K562 (cell line): ENCODE measurements at regions not wholly inside any gene's neighbourhood (a gene's known extent, or its start where the extent isn't known, plus 50 kb on each side); places are given as distances from the start of the nearest gene placed in this dataset.

Experiments used
- ATAC-seq: fragments of 200-7000 bp; cut with Tn5 transposase; 3 replicates; pipeline ENCODE4 v1.9.1; 2020; ENCODE audit warnings: moderate library complexity
- BruUV-seq: library from RNA; stranded (reverse); fragments of 400-500 nt; replicated peaks from 2 replicates; lab custom pipeline; 2021; lab: Mats Ljungman, UMichigan
- CTCF ChIA-PET: fragments of 300-600 bp; formaldehyde crosslinking; extraction: SDS; loops from one replicate; lab custom pipeline; 2021; ENCODE audit warnings: low intra/inter-chr PET ratio; lab: Yijun Ruan, JAX
- POLR2A ChIA-PET: fragments of 300-600, 350-650 bp; sonication (Branson Sonifier 250); formaldehyde crosslinking; extraction: SDS; loops from one replicate; lab custom pipeline; 2021; ENCODE audit warnings: antibody characterized with exemption, inconsistent platforms; lab: Yijun Ruan, JAX
- DNase-seq, 4 experiments: peaks; one replicate each; pipeline versions ENCODE4 v3.0.0 to v3.0.0-alpha.2; 2011 to 2018; ENCODE audit warnings: low spot score in 3 of 4, mixed read lengths in 3 of 4; ENCODE audit errors: extremely low read depth in 1 of 4
- FAIRE-seq: peaks from 2 replicates; lab custom pipeline; 2011; peaks lifted over from hg19 to GRCh38; lab: Jason Lieb, UNC
- H2AFZ ChIP-seq: 2 replicates; pipeline ENCODE4 v1.6.0; 2011; ENCODE audit warnings: low read depth, low read length, control low read depth, inconsistent platforms
- H3K27ac ChIP-seq: fragments of 200-600 bp; 3 replicates; pipeline ENCODE4 v1.8.0; 2011; ENCODE audit warnings: low read depth, mild to moderate bottlenecking, control low read depth, inconsistent platforms, low read length, moderate library complexity, mixed read lengths; ENCODE audit errors: extremely low read depth
- H3K27me3 ChIP-seq, 2 experiments: fragments of 300-600 bp in 1 of 2; 2 replicates in 1 of 2; 3 replicates in 1 of 2; pipeline versions ENCODE4 v1.6.0 to v1.8.0; 2011; ENCODE audit warnings: inconsistent platforms in 2 of 2, low read length in 2 of 2, mild to moderate bottlenecking in 1 of 2, mixed read lengths in 1 of 2, moderate library complexity in 1 of 2; ENCODE audit not compliant: control insufficient read depth in 2 of 2, insufficient read depth in 2 of 2
- H3K36me3 ChIP-seq: fragments of 300-600 bp; 3 replicates; pipeline ENCODE4 v1.8.0; 2011; ENCODE audit warnings: mild to moderate bottlenecking, low read length, inconsistent platforms; ENCODE audit not compliant: control insufficient read depth, insufficient read depth
- H3K4me1 ChIP-seq, 2 experiments: fragments of 200-600 bp in 1 of 2; replicated peaks in 1 of 2; 2 replicates in 1 of 2; 3 replicates in 1 of 2; pipeline versions ENCODE4 v1.5.1 to v1.8.0; 2011; ENCODE audit warnings: inconsistent platforms in 2 of 2, low read length in 2 of 2, mild to moderate bottlenecking in 1 of 2, mixed read lengths in 1 of 2, moderate library complexity in 1 of 2; ENCODE audit not compliant: control insufficient read depth in 2 of 2, insufficient read depth in 2 of 2
- H3K4me2 ChIP-seq: 2 replicates; pipeline ENCODE4 v1.6.1; 2011; ENCODE audit warnings: low read length, control low read depth, inconsistent platforms, mixed read lengths; ENCODE audit not compliant: insufficient read depth
- H3K4me3 ChIP-seq: fragments of 200-600 bp; sonication (generic), shearing (Covaris generic); 2 replicates; pipeline ENCODE4 v1.5.1; 2016; ENCODE audit warnings: control low read depth, inconsistent platforms
- H3K79me2 ChIP-seq: fragments of 200-600 bp; 3 replicates; pipeline ENCODE4 v1.8.0; 2011; ENCODE audit warnings: low read length, inconsistent platforms; ENCODE audit not compliant: control insufficient read depth, insufficient read depth
- H3K9ac ChIP-seq, 2 experiments: 2 replicates each; pipeline versions ENCODE4 v1.6.0 to v1.6.1; 2011; ENCODE audit warnings: low read depth in 2 of 2, low read length in 2 of 2, control low read depth in 1 of 2, inconsistent platforms in 1 of 2, mild to moderate bottlenecking in 1 of 2, mixed read lengths in 1 of 2; ENCODE audit not compliant: insufficient read depth in 1 of 2
- H3K9me1 ChIP-seq: one replicate; pipeline ENCODE4 v1.6.0; 2011; ENCODE audit warnings: inconsistent platforms, mild to moderate bottlenecking, low read length, moderate library complexity; ENCODE audit not compliant: control insufficient read depth, insufficient read depth
- H3K9me3 ChIP-seq: replicated peaks from 2 replicates; pipeline ENCODE4 v1.5.1; 2011; ENCODE audit warnings: low read depth, low read length, inconsistent platforms; ENCODE audit not compliant: control insufficient read depth, insufficient read depth
- H4K20me1 ChIP-seq: replicated peaks from 2 replicates; pipeline ENCODE4 v1.6.1; 2011; ENCODE audit warnings: low read length, inconsistent platforms, mixed read lengths; ENCODE audit not compliant: control insufficient read depth, insufficient read depth
- CUX1 ChIP-seq: fragments of 200-800 bp; sonication (Bioruptor generic); IDR thresholded peaks from 2 replicates; pipeline ENCODE4 v1.6.1; 2016; ENCODE audit warnings: missing genetic modification characterization, missing compliant biosample characterization
- DMBX1 ChIP-seq: fragments of 250-450 bp; sonication (Bioruptor Pico); IDR thresholded peaks from 2 replicates; pipeline ENCODE4 v1.8.0; 2022; ENCODE audit warnings: inconsistent platforms, mild to moderate bottlenecking, moderate library complexity, borderline replicate concordance
- ETS2 ChIP-seq: IDR thresholded peaks from 2 replicates; pipeline ENCODE4 v1.6.1; 2016; ENCODE audit warnings: borderline replicate concordance, missing genetic modification characterization, mild to moderate bottlenecking, moderate library complexity, missing compliant biosample characterization; ENCODE audit not compliant: poor library complexity, severe bottlenecking
- FOXJ2 ChIP-seq: fragments of 200-800 bp; sonication (Bioruptor generic); IDR thresholded peaks from 2 replicates; pipeline ENCODE4 v1.6.1; 2016; ENCODE audit warnings: missing genetic modification characterization, missing compliant biosample characterization
- HDAC6 ChIP-seq: IDR thresholded peaks from 2 replicates; pipeline ENCODE4 v1.6.1; 2012; ENCODE audit warnings: low read depth, mild to moderate bottlenecking, control low read depth, inconsistent platforms, low read length, moderate library complexity
- HNRNPK ChIP-seq: fragments of 200-400 bp; formaldehyde crosslinking; IDR thresholded peaks from one replicate; pipeline ENCODE4 v1.6.1; 2018; ENCODE audit warnings: mild to moderate bottlenecking, low read depth, low read length; ENCODE audit not compliant: poor library complexity, severe bottlenecking
- KDM4B ChIP-seq, 2 experiments: fragments of 450-650 bp in 1 of 2; sonication (generic) in 1 of 2; IDR thresholded peaks; 2 replicates each; pipeline ENCODE4 v1.6.1; 2016 to 2017; ENCODE audit warnings: borderline replicate concordance in 2 of 2, antibody characterized with exemption in 1 of 2, low read depth in 1 of 2, mild to moderate bottlenecking in 1 of 2
- PCBP1 ChIP-seq: fragments of 200-400 bp; formaldehyde crosslinking; IDR thresholded peaks from 2 replicates; pipeline ENCODE4 v1.6.1; 2018; ENCODE audit warnings: mild to moderate bottlenecking, low read depth, low read length; ENCODE audit not compliant: poor library complexity, severe bottlenecking
- PHTF2 ChIP-seq: fragments of 250-450 bp; sonication (Bioruptor Pico); IDR thresholded peaks from 2 replicates; pipeline ENCODE4 v1.5.0; 2021; ENCODE audit warnings: mild to moderate bottlenecking
- SAP30 ChIP-seq: fragments of 200-600 bp; sonication (generic); IDR thresholded peaks from 2 replicates; pipeline ENCODE4 v1.6.1; 2012; ENCODE audit warnings: borderline replicate concordance, low read depth, mild to moderate bottlenecking, moderate library complexity, low read length, control low read depth, inconsistent platforms; ENCODE audit not compliant: insufficient read depth, poor library complexity, severe bottlenecking
- SMARCC2 ChIP-seq: fragments of 450-650 bp; IDR thresholded peaks from 2 replicates; pipeline ENCODE4 v1.6.1; 2017; ENCODE audit warnings: antibody characterized with exemption, moderate library complexity, mild to moderate bottlenecking, low read depth
- TCF3 ChIP-seq: sonication (generic); formaldehyde crosslinking; IDR thresholded peaks from 2 replicates; pipeline ENCODE4 v1.4.0; 2020; ENCODE audit warnings: mild to moderate bottlenecking, missing genetic modification reagents
- WGBS: fragments of 100-300 bp; shearing (Covaris generic); methylation state at CpG from one replicate; pipeline ENCODE4 v1.1.6; 2016; ENCODE audit warnings: low coverage, mixed read lengths; ENCODE audit not compliant: insufficient coverage; ENCODE audit errors: missing lambda C conversion rate; 5-methylcytosine and 5-hydroxymethylcytosine counted together
- in situ Hi-C: fragments of 300-500 bp; cut with MboI; formaldehyde crosslinking; loops from 4 replicates; pipeline ENCODE4 v1.15.0; 2018; ENCODE audit warnings: inconsistent platforms, mixed read lengths
- intact Hi-C: fragments of 100-400 bp; cut with micrococcal nuclease; formaldehyde crosslinking; loops from 2 replicates; pipeline ENCODE4 v1.14.2; 2022
- TF ChIP-seq, protein P1 (sequence below): fragments of 250-450 bp; sonication (Bioruptor Pico); IDR thresholded peaks from 2 replicates; pipeline ENCODE4 v1.6.1; 2021; ENCODE audit warnings: mild to moderate bottlenecking
- TF ChIP-seq, protein P2 (sequence below): sonication (generic); formaldehyde crosslinking; IDR thresholded peaks from 2 replicates; pipeline ENCODE4 v1.8.1; 2023; ENCODE audit warnings: mild to moderate bottlenecking, missing genetic modification reagents

DNA sequence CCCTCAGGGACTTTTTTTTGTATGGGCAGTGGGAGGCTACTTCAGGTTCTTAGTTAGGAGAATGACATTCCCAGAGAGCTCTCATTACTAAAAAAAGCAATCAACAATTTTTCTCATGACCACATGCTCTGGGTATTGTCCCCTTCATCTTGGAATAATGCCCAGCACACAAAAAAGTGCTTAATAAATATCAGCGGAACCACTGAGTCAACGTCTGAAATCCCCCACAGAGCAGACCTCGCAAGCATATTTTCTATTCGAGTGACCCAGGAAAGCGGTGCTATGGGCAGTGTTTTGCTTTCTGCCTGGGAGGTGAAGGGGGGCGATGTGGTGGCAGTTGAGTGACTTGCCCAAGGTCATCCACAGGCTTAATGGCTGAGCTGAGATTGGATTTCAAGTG, 493.4 kb upstream of the ZMIZ1 start:
- no peak overlapping the region for H3K4me3 ChIP-seq
- WGBS, result 3% methylated on average over 6 of the region's 6 CpGs
- no peaks in the 10 kb centered on the region for H3K9me1 ChIP-seq
- no peaks in the 10 kb centered on the region for H3K79me2 ChIP-seq
- ChIA-PET POLR2A (interaction anchor here (0.6 kb wide), 1 partner anchor 866 kb away, joined by 3 read pairs; no protein-coding TSS in a partner anchor), CTCF (no interaction called here)
- in situ Hi-C loops (no loop called here), intact Hi-C loops (no loop called here)
- no peak for FAIRE-seq
- no peak overlapping the region for H3K27ac ChIP-seq
- DNase-seq, result no peak
- H3K9me3 ChIP-seq, result no peaks in the 10 kb centered on the region
- no peaks in the 10 kb centered on the region for H3K36me3 ChIP-seq
- peaks cover 3 to 46% of the 10 kb centered on the region in 2 experiments; a peak in 3 of 5 replicates for H3K27me3 ChIP-seq
- H4K20me1 ChIP-seq, result no peaks in the 10 kb centered on the region
- H2AFZ ChIP-seq, result no peak overlapping the region
- no TSS peak for BruUV-seq
- no peak overlapping the region for H3K4me2 ChIP-seq
- H3K4me1 ChIP-seq, result no peaks in the 10 kb centered on the region
- ATAC-seq, result no peak
- H3K9ac ChIP-seq, result no peak overlapping the region
- TF ChIP-seq PHTF2 (CRISPR knock-in tag), result no peak
- no peak for TF ChIP-seq ETS2 (tag)
- no peak for TF ChIP-seq SAP30
- TF ChIP-seq HNRNPK, result no peak
- TF ChIP-seq TCF3 (CRISPR knock-in tag), result no peak
- no peak for TF ChIP-seq DMBX1 (CRISPR knock-in tag)
- TF ChIP-seq HDAC6, result no peak
- TF ChIP-seq SMARCC2, result no peak
- no peak for TF ChIP-seq PCBP1
- TF ChIP-seq FOXJ2, result no peak
- TF ChIP-seq, protein P1, sequence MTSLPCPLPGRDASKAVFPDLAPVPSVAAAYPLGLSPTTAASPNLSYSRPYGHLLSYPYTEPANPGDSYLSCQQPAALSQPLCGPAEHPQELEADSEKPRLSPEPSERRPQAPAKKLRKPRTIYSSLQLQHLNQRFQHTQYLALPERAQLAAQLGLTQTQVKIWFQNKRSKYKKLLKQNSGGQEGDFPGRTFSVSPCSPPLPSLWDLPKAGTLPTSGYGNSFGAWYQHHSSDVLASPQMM (CRISPR knock-in tag), result no peak
- no peak for TF ChIP-seq CUX1 (CRISPR knock-in tag)
- TF ChIP-seq KDM4B (IDR thresholded peaks at IDR 0.05; ENCODE audit: borderline replicate concordance in 2 of 2, low read depth in 1 of 2), result no peak
- TF ChIP-seq, protein P2, sequence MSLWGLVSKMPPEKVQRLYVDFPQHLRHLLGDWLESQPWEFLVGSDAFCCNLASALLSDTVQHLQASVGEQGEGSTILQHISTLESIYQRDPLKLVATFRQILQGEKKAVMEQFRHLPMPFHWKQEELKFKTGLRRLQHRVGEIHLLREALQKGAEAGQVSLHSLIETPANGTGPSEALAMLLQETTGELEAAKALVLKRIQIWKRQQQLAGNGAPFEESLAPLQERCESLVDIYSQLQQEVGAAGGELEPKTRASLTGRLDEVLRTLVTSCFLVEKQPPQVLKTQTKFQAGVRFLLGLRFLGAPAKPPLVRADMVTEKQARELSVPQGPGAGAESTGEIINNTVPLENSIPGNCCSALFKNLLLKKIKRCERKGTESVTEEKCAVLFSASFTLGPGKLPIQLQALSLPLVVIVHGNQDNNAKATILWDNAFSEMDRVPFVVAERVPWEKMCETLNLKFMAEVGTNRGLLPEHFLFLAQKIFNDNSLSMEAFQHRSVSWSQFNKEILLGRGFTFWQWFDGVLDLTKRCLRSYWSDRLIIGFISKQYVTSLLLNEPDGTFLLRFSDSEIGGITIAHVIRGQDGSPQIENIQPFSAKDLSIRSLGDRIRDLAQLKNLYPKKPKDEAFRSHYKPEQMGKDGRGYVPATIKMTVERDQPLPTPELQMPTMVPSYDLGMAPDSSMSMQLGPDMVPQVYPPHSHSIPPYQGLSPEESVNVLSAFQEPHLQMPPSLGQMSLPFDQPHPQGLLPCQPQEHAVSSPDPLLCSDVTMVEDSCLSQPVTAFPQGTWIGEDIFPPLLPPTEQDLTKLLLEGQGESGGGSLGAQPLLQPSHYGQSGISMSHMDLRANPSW, result no peak
